H9 (cell line): ENCODE measurements at regions not wholly inside any gene's neighbourhood (a gene's known extent, or its start where the extent isn't known, plus 50 kb on each side); places are given as distances from the start of the nearest gene placed in this dataset.

ENCODE experiments used
- DNase-seq: peaks from one replicate; pipeline ENCODE4 v3.0.0-alpha.2; 2017
- H2AFZ ChIP-seq: one replicate; pipeline ENCODE4 v1.6.1; 2013; ENCODE audit warnings: mild to moderate bottlenecking, low read length, control low read depth, moderate library complexity
- H2AK5ac ChIP-seq: 2 replicates; pipeline ENCODE4 v1.6.1; 2013; ENCODE audit warnings: low read length, control low read depth, mixed read lengths; ENCODE audit not compliant: insufficient read length
- H2BK120ac ChIP-seq: one replicate; pipeline ENCODE4 v1.6.1; 2013; ENCODE audit warnings: low read depth, mild to moderate bottlenecking, low read length, control low read depth, inconsistent platforms; ENCODE audit not compliant: poor library complexity, severe bottlenecking
- H2BK12ac ChIP-seq: 2 replicates; pipeline ENCODE4 v1.6.1; 2013; ENCODE audit warnings: low read length, control low read depth, mixed read lengths, low read depth; ENCODE audit not compliant: insufficient read length
- H2BK15ac ChIP-seq: 2 replicates; pipeline ENCODE4 v1.6.1; 2013; ENCODE audit warnings: low read depth, low read length, control low read depth
- H2BK20ac ChIP-seq: one replicate; pipeline ENCODE4 v1.6.1; 2013; ENCODE audit warnings: low read depth, mild to moderate bottlenecking, low read length, control low read depth, inconsistent platforms; ENCODE audit not compliant: poor library complexity, severe bottlenecking
- H2BK5ac ChIP-seq: 2 replicates; pipeline ENCODE4 v1.6.1; 2013; ENCODE audit warnings: low read length, control low read depth, mixed read lengths; ENCODE audit not compliant: insufficient read length
- H3K14ac ChIP-seq: 2 replicates; pipeline ENCODE4 v1.6.1; 2013; ENCODE audit warnings: low read length, control low read depth; ENCODE audit not compliant: insufficient read depth
- H3K18ac ChIP-seq: 2 replicates; pipeline ENCODE4 v1.6.1; 2013; ENCODE audit warnings: low read depth, mild to moderate bottlenecking, mixed read lengths, low read length, control low read depth; ENCODE audit not compliant: insufficient read length
- H3K23ac ChIP-seq: 2 replicates; pipeline ENCODE4 v1.6.1; 2013; ENCODE audit warnings: low read length, control low read depth, mixed read lengths, low read depth; ENCODE audit not compliant: insufficient read length
- H3K23me2 ChIP-seq: 2 replicates; pipeline ENCODE4 v1.6.1; 2013; ENCODE audit warnings: low read depth, mild to moderate bottlenecking, mixed read lengths, low read length, control low read depth; ENCODE audit not compliant: insufficient read length, poor library complexity, severe bottlenecking
- H3K27ac ChIP-seq: 2 replicates; pipeline ENCODE4 v1.5.1; 2013; ENCODE audit warnings: low read length, control low read depth, mixed read lengths, low read depth; ENCODE audit not compliant: insufficient read length
- H3K27me3 ChIP-seq: 2 replicates; pipeline ENCODE4 v1.6.1; 2013; ENCODE audit warnings: low read length, control low read depth, inconsistent platforms; ENCODE audit not compliant: insufficient read depth
- H3K4ac ChIP-seq: 2 replicates; pipeline ENCODE4 v1.6.1; 2013; ENCODE audit warnings: low read depth, mild to moderate bottlenecking, control low read depth, inconsistent platforms, low read length, moderate library complexity
- H3K4me1 ChIP-seq: 2 replicates; pipeline ENCODE4 v1.6.1; 2013; ENCODE audit warnings: low read length, control low read depth, inconsistent platforms; ENCODE audit not compliant: insufficient read depth
- H3K4me2 ChIP-seq: 2 replicates; pipeline ENCODE4 v1.6.1; 2013; ENCODE audit warnings: low read length, control low read depth, mixed read lengths; ENCODE audit not compliant: insufficient read length, insufficient read depth
- H3K56ac ChIP-seq: 2 replicates; pipeline ENCODE4 v1.6.1; 2013; ENCODE audit warnings: low read depth, mild to moderate bottlenecking, mixed read lengths, low read length, control low read depth; ENCODE audit not compliant: insufficient read length
- H3K79me1 ChIP-seq: 2 replicates; pipeline ENCODE4 v1.6.1; 2013; ENCODE audit warnings: low read depth, mild to moderate bottlenecking, moderate library complexity, low read length, control low read depth, inconsistent platforms; ENCODE audit not compliant: insufficient read depth, poor library complexity, severe bottlenecking
- H3K79me2 ChIP-seq: 2 replicates; pipeline ENCODE4 v1.6.1; 2013; ENCODE audit warnings: low read length, control low read depth, inconsistent platforms; ENCODE audit not compliant: insufficient read depth
- H3K9ac ChIP-seq: 2 replicates; pipeline ENCODE4 v1.6.1; 2013; ENCODE audit warnings: low read length, control low read depth, mixed read lengths; ENCODE audit not compliant: insufficient read length; ENCODE audit errors: extremely low read depth
- H3K9me3 ChIP-seq: one replicate; pipeline ENCODE4 v1.6.1; 2013; ENCODE audit warnings: low read depth, low read length, inconsistent platforms; ENCODE audit not compliant: control insufficient read depth
- H3T11ph ChIP-seq: one replicate; pipeline ENCODE4 v1.6.1; 2013; ENCODE audit warnings: mild to moderate bottlenecking, low read length, control low read depth, inconsistent platforms
- H4K20me1 ChIP-seq: one replicate; pipeline ENCODE4 v1.6.1; 2013; ENCODE audit not compliant: control insufficient read depth, insufficient read length, insufficient read depth
- H4K5ac ChIP-seq: 2 replicates; pipeline ENCODE4 v1.6.1; 2013; ENCODE audit warnings: low read depth, mild to moderate bottlenecking, mixed read lengths, low read length, control low read depth; ENCODE audit not compliant: insufficient read length
- H4K8ac ChIP-seq: replicated peaks from 2 replicates; pipeline ENCODE4 v1.6.1; 2013; ENCODE audit warnings: low read length, control low read depth, mixed read lengths, low read depth; ENCODE audit not compliant: insufficient read length
- H4K91ac ChIP-seq: 2 replicates; pipeline ENCODE4 v1.6.1; 2013; ENCODE audit warnings: low read depth, mild to moderate bottlenecking, moderate library complexity, mixed read lengths, low read length, control low read depth; ENCODE audit not compliant: insufficient read length
- H3K27ac Mint-ChIP-seq, 3 experiments: 2 replicates in 2 of 3; 3 replicates in 1 of 3; pipeline ENCODE4 v1.8.0; 2020 to 2021; ENCODE audit warnings: mixed read lengths in 3 of 3, mild to moderate bottlenecking in 1 of 3, moderate library complexity in 1 of 3
- H3K27me3 Mint-ChIP-seq: 2 replicates; pipeline ENCODE4 v1.8.0; 2021; ENCODE audit warnings: low read depth, mild to moderate bottlenecking, moderate library complexity, mixed read lengths
- H3K36me3 Mint-ChIP-seq, 3 experiments: 2 replicates in 2 of 3; 3 replicates in 1 of 3; pipeline ENCODE4 v1.8.0; 2020 to 2021; ENCODE audit warnings: low read depth in 3 of 3, mixed read lengths in 3 of 3; ENCODE audit not compliant: insufficient read depth in 1 of 3
- H3K4me1 Mint-ChIP-seq, 2 experiments: 2 replicates each; pipeline ENCODE4 v1.8.0; 2020; ENCODE audit warnings: mixed read lengths in 2 of 2
- H3K4me3 Mint-ChIP-seq, 2 experiments: 2 replicates in 1 of 2; 3 replicates in 1 of 2; pipeline ENCODE4 v1.8.0; 2020 to 2021; ENCODE audit warnings: mild to moderate bottlenecking in 2 of 2, mixed read lengths in 2 of 2, moderate library complexity in 1 of 2
- H3K9me3 Mint-ChIP-seq, 2 experiments: 2 replicates in 1 of 2; 3 replicates in 1 of 2; pipeline ENCODE4 v1.8.0; 2020; ENCODE audit warnings: mild to moderate bottlenecking in 2 of 2, mixed read lengths in 2 of 2, moderate library complexity in 1 of 2
- CTCF ChIP-seq: fragments of 200-600 bp; sonication (generic); conservative IDR thresholded peaks from 3 replicates; pipeline ENCODE4 v1.8.0; 2021; ENCODE audit warnings: antibody characterized with exemption, mild to moderate bottlenecking
- WGBS: extraction: QIAGEN DNeasy Blood & Tissue Kit; methylation state at CpG from one replicate; pipeline ENCODE4 v1.1.7; 2013; ENCODE audit warnings: missing lambda C conversion rate, low lambda C conversion rate, mixed read lengths; ENCODE audit not compliant: insufficient read length; ENCODE audit errors: extremely low coverage; 5-methylcytosine and 5-hydroxymethylcytosine counted together

- Histone ChIP-seq H2BK5ac (no peak overlapping the region), H2BK120ac (no peak overlapping the region), H3K18ac (no peak overlapping the region), H2BK20ac (no peak overlapping the region), H3K27me3 (no peaks in the 10 kb centered on the region), H3K4ac (no peak overlapping the region), H3K56ac (no peak overlapping the region), H4K91ac (no peak overlapping the region), H3K14ac (no peak overlapping the region), H2BK15ac (no peak overlapping the region), H4K5ac (no peak overlapping the region), H3K23ac (no peak overlapping the region), H3K79me1 (no peaks in the 10 kb centered on the region), H3K4me2 (no peak overlapping the region), H4K20me1 (no peaks in the 10 kb centered on the region), H3K9me3 (no peaks in the 10 kb centered on the region), H3K4me1 (no peaks in the 10 kb centered on the region), H2AK5ac (no peak overlapping the region), H4K8ac (no peak overlapping the region), H3K9ac (no peak overlapping the region), H3K79me2 (no peaks in the 10 kb centered on the region), H3T11ph (no peak overlapping the region), H3K27ac (no peak overlapping the region), H2BK12ac (no peak overlapping the region), H2AFZ (no peak overlapping the region), H3K23me2 (no peaks in the 10 kb centered on the region)
- Mint-ChIP-seq H3K27me3 (peaks cover 19% of the 10 kb centered on the region), H3K36me3 (no peaks in the 10 kb centered on the region), H3K4me1 (peaks cover 9 to 15% of the 10 kb centered on the region in 2 experiments; a peak in 3 of 4 replicates), H3K4me3 (no peak overlapping the region), H3K9me3 (no peaks in the 10 kb centered on the region), H3K27ac (no peak overlapping the region)
- no peak for TF ChIP-seq CTCF
- DNase-seq: no peak
- WGBS: no CpG with 5 or more reads among the region's 10 CpGs
These were observed 294.4 kb upstream of the IRX5 start for GRCh38 chr16:54636221-54636793.
